Activated naive CD8-positive, alpha-beta T cell treated with anti-CD3 and anti-CD28 coated beads, Interleukin-2, amount 50 U/mL, for 24 hours (primary cell): ENCODE measurements at regions not wholly inside any gene's neighbourhood (a gene's known extent, or its start where the extent isn't known, plus 50 kb on each side); places are given as distances from the start of the nearest gene placed in this dataset.

Source experiments
- ATAC-seq: fragments of 150-1000 bp; cut with Tn5 transposase; one replicate; pipeline ENCODE4 v1.10.0; 2021
- DNase-seq: peaks from one replicate; pipeline ENCODE4 v3.0.0; 2021
- H3K27ac Mint-ChIP-seq: one replicate; pipeline ENCODE4 v1.8.0; 2021; ENCODE audit warnings: mild to moderate bottlenecking, mixed read lengths
- H3K27me3 Mint-ChIP-seq: one replicate; pipeline ENCODE4 v1.8.0; 2021; ENCODE audit warnings: mixed read lengths
- H3K36me3 Mint-ChIP-seq: one replicate; pipeline ENCODE4 v1.8.0; 2021; ENCODE audit warnings: low read depth, mixed read lengths
- H3K4me1 Mint-ChIP-seq: one replicate; pipeline ENCODE4 v1.8.0; 2021; ENCODE audit warnings: mixed read lengths
- H3K4me3 Mint-ChIP-seq: one replicate; pipeline ENCODE4 v1.8.0; 2021; ENCODE audit warnings: mild to moderate bottlenecking, moderate library complexity, mixed read lengths
- H3K9me3 Mint-ChIP-seq: one replicate; pipeline ENCODE4 v1.8.0; 2021; ENCODE audit warnings: mixed read lengths

- Mint-ChIP-seq H3K9me3 (peaks cover 9% of the 10 kb centered on the region), H3K4me1 (no peaks in the 10 kb centered on the region), H3K36me3 (no peaks in the 10 kb centered on the region), H3K27me3 (no peaks in the 10 kb centered on the region), H3K4me3 (no peak overlapping the region), H3K27ac (no peak overlapping the region)
- DNase-seq: no peak
- ATAC-seq: no peak
These were observed 806.7 kb upstream of the CHAC2 start for GRCh38 chr2:52960881-52961280.

GRCh38 chr2:52959801-52960200, 807.8 kb upstream of the CHAC2 start:
- Mint-ChIP-seq H3K27ac (no peak overlapping the region), H3K4me3 (no peak overlapping the region), H3K27me3 (no peaks in the 10 kb centered on the region), H3K4me1 (no peaks in the 10 kb centered on the region), H3K9me3 (peaks cover 9% of the 10 kb centered on the region), H3K36me3 (no peaks in the 10 kb centered on the region)
- ATAC-seq (no peak), DNase-seq (no peak)

GRCh38 chr2:52956766-52957165, 810.8 kb upstream of the CHAC2 start:
- H3K27me3 Mint-ChIP-seq: no peaks in the 10 kb centered on the region
- H3K9me3 Mint-ChIP-seq: peaks cover 12% of the 10 kb centered on the region
- DNase-seq: no peak
- no peaks in the 10 kb centered on the region for H3K36me3 Mint-ChIP-seq
- H3K27ac Mint-ChIP-seq: no peak overlapping the region
- H3K4me1 Mint-ChIP-seq: no peaks in the 10 kb centered on the region
- no peak overlapping the region for H3K4me3 Mint-ChIP-seq
- ATAC-seq: no peak

- H3K4me1 Mint-ChIP-seq: no peaks in the 10 kb centered on the region
- peaks cover 12% of the 10 kb centered on the region for H3K9me3 Mint-ChIP-seq
- no peak for DNase-seq
- H3K27ac Mint-ChIP-seq: no peak overlapping the region
- no peak overlapping the region for H3K4me3 Mint-ChIP-seq
- no peaks in the 10 kb centered on the region for H3K36me3 Mint-ChIP-seq
- no peak for ATAC-seq
- no peaks in the 10 kb centered on the region for H3K27me3 Mint-ChIP-seq
These were observed 811.5 kb upstream of the CHAC2 start for GRCh38 chr2:52956118-52956517.

- DNase-seq (no peak), ATAC-seq (no peak)
- Mint-ChIP-seq H3K27me3 (no peaks in the 10 kb centered on the region), H3K9me3 (peaks cover 9% of the 10 kb centered on the region), H3K36me3 (no peaks in the 10 kb centered on the region), H3K4me3 (no peak overlapping the region), H3K27ac (no peak overlapping the region), H3K4me1 (no peaks in the 10 kb centered on the region)
These were observed 812.5 kb upstream of the CHAC2 start for GRCh38 chr2:52955079-52955478.

- H3K27me3 Mint-ChIP-seq: no peaks in the 10 kb centered on the region
- peaks cover 5% of the 10 kb centered on the region for H3K9me3 Mint-ChIP-seq
- H3K4me3 Mint-ChIP-seq: no peak overlapping the region
- peaks cover 2% of the 10 kb centered on the region for H3K4me1 Mint-ChIP-seq
- no peak for DNase-seq
- H3K36me3 Mint-ChIP-seq: no peaks in the 10 kb centered on the region
- no peak overlapping the region for H3K27ac Mint-ChIP-seq
- no peak for ATAC-seq
These were observed 827.5 kb upstream of the CHAC2 start for GRCh38 chr2:52940101-52940500.

GRCh38 chr2:52939250-52939649, 828.4 kb upstream of the CHAC2 start:
- H3K36me3 Mint-ChIP-seq: no peaks in the 10 kb centered on the region
- H3K4me3 Mint-ChIP-seq: no peak overlapping the region
- peaks cover 4% of the 10 kb centered on the region for H3K4me1 Mint-ChIP-seq
- H3K27ac Mint-ChIP-seq: no peak overlapping the region
- no peaks in the 10 kb centered on the region for H3K27me3 Mint-ChIP-seq
- H3K9me3 Mint-ChIP-seq: no peaks in the 10 kb centered on the region
- DNase-seq: no peak
- no peak for ATAC-seq

GRCh38 chr2:52936029-52936428, 831.6 kb upstream of the CHAC2 start:
- Mint-ChIP-seq H3K4me3 (no peak overlapping the region), H3K36me3 (no peaks in the 10 kb centered on the region), H3K9me3 (peaks cover 5% of the 10 kb centered on the region), H3K4me1 (peaks cover 4% of the 10 kb centered on the region), H3K27me3 (no peaks in the 10 kb centered on the region), H3K27ac (no peak overlapping the region)
- DNase-seq (no peak), ATAC-seq (no peak)

- H3K4me1 Mint-ChIP-seq: peaks cover 4% of the 10 kb centered on the region
- no peaks in the 10 kb centered on the region for H3K27me3 Mint-ChIP-seq
- peaks cover 12% of the 10 kb centered on the region for H3K9me3 Mint-ChIP-seq
- H3K36me3 Mint-ChIP-seq: no peaks in the 10 kb centered on the region
- H3K4me3 Mint-ChIP-seq: no peak overlapping the region
- no peak for DNase-seq
- ATAC-seq: no peak
- no peak overlapping the region for H3K27ac Mint-ChIP-seq
These were observed 832.5 kb upstream of the CHAC2 start for GRCh38 chr2:52934920-52935640.

GRCh38 chr2:52934323-52934898, 833.2 kb upstream of the CHAC2 start:
- no peak for ATAC-seq
- no peaks in the 10 kb centered on the region for H3K36me3 Mint-ChIP-seq

GRCh38 chr2:52933878-52934277, 833.7 kb upstream of the CHAC2 start:
- Mint-ChIP-seq H3K9me3 (peaks cover 12% of the 10 kb centered on the region), H3K4me3 (no peak overlapping the region), H3K4me1 (peaks cover 4% of the 10 kb centered on the region), H3K27ac (no peak overlapping the region), H3K27me3 (no peaks in the 10 kb centered on the region), H3K36me3 (no peaks in the 10 kb centered on the region)
- DNase-seq (no peak), ATAC-seq (no peak)

More at GRCh38 chr2:52934323-52934898, 833.2 kb upstream of the CHAC2 start:
- DNase-seq: no peak
- H3K27me3 Mint-ChIP-seq: no peaks in the 10 kb centered on the region
- H3K27ac Mint-ChIP-seq: no peak overlapping the region
- peaks cover 12% of the 10 kb centered on the region for H3K9me3 Mint-ChIP-seq
- H3K4me3 Mint-ChIP-seq: no peak overlapping the region
- H3K4me1 Mint-ChIP-seq: peaks cover 4% of the 10 kb centered on the region

GRCh38 chr2:52931660-52932059, 835.9 kb upstream of the CHAC2 start:
- Mint-ChIP-seq H3K4me1 (peaks cover 4% of the 10 kb centered on the region), H3K9me3 (peaks cover 12% of the 10 kb centered on the region), H3K36me3 (no peaks in the 10 kb centered on the region), H3K4me3 (no peak overlapping the region), H3K27me3 (no peaks in the 10 kb centered on the region), H3K27ac (no peak overlapping the region)
- ATAC-seq (no peak), DNase-seq (no peak)

GRCh38 chr2:52929412-52929811, 838.2 kb upstream of the CHAC2 start:
- no peak overlapping the region for H3K27ac Mint-ChIP-seq
- H3K4me1 Mint-ChIP-seq: no peaks in the 10 kb centered on the region
- H3K9me3 Mint-ChIP-seq: peaks cover 15% of the 10 kb centered on the region
- DNase-seq: no peak
- no peaks in the 10 kb centered on the region for H3K36me3 Mint-ChIP-seq
- no peaks in the 10 kb centered on the region for H3K27me3 Mint-ChIP-seq
- no peak overlapping the region for H3K4me3 Mint-ChIP-seq
- no peak for ATAC-seq

- Mint-ChIP-seq H3K27ac (no peak overlapping the region), H3K4me3 (no peak overlapping the region), H3K27me3 (no peaks in the 10 kb centered on the region), H3K4me1 (no peaks in the 10 kb centered on the region), H3K36me3 (no peaks in the 10 kb centered on the region), H3K9me3 (peaks cover 9% of the 10 kb centered on the region)
- DNase-seq: no peak
- no peak for ATAC-seq
These were observed 847.9 kb upstream of the CHAC2 start for GRCh38 chr2:52919673-52920072.

- DNase-seq (no peak), ATAC-seq (no peak)
- no peaks in the 10 kb centered on the region for H3K36me3 Mint-ChIP-seq
- H3K9me3 Mint-ChIP-seq: peaks cover 5% of the 10 kb centered on the region
- H3K4me1 Mint-ChIP-seq: no peaks in the 10 kb centered on the region
- no peak overlapping the region for H3K27ac Mint-ChIP-seq
- H3K4me3 Mint-ChIP-seq: no peak overlapping the region
- H3K27me3 Mint-ChIP-seq: no peaks in the 10 kb centered on the region
These were observed 849.1 kb upstream of the CHAC2 start for GRCh38 chr2:52918551-52918950.
